ENCODE measurements at regions not wholly inside any gene's neighbourhood (a gene's known extent, or its start where the extent isn't known, plus 50 kb on each side); places are given as distances from the start of the nearest gene placed in this dataset.

DNA sequence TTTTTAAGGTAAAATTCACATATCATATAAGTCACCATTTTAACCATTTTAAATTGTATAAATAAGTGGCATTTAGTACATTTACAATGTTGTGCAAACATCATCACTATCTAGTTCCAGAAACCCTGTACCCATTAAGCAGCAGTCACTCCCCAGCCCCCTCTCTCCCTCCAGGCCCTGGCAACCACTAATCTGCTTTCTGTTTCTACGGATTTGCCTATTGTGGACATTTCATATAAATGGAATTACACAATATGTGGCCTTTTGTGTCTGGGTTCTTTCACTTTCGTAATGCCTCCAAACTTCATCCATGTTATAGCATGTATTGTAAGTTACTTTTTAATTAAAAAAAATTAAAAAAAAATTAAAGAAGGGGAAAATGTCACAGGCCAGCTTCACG, 58.0 kb upstream of the RAB3GAP2 start:
- Histone ChIP-seq H3K4me3 (ENCODE audit: low read length) (no peak overlapping the region), H3K9ac (ENCODE audit: low read depth, low read length) (no peak overlapping the region), H3K36me3 (ENCODE audit: insufficient read depth, low read depth, low read length) (no peaks in the 10 kb centered on the region), H3K4me1 (ENCODE audit: insufficient read depth, low read length) (peaks cover 4% of the 10 kb centered on the region; the same call in 1 of the 2 replicates), H3K9me3 (ENCODE audit: insufficient read depth, low read depth, low read length) (no peaks in the 10 kb centered on the region), H3K27ac (ENCODE audit: low read length) (no peak overlapping the region), H3K27me3 (ENCODE audit: insufficient read depth, low read length) (no peaks in the 10 kb centered on the region)

DNA sequence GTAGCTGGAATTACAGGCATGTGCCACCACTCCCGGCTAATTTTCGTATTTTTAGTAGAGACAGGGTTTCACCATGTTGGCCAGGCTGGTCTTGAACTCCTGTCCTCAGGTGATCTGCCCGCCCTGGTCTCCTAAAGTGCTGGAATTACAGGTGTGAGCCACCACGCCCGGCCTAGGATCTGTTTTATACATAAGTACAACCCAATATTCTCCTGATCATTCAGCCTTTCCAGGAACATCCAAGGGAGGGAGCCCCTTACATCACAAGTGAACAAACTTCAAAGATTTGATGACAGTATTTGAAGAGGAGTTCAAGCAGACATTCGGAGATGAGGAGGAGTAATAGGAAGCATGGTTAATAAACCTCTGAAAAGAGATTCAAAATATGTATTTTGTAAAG, 54.9 kb upstream of the RAB3GAP2 start:
- Histone ChIP-seq H3K36me3 (ENCODE audit: insufficient read depth, low read depth, low read length) (no peaks in the 10 kb centered on the region), H3K27ac (ENCODE audit: low read length) (no peak overlapping the region), H3K4me3 (ENCODE audit: low read length) (no peak overlapping the region), H3K27me3 (ENCODE audit: insufficient read depth, low read length) (no peaks in the 10 kb centered on the region), H3K9me3 (ENCODE audit: insufficient read depth, low read depth, low read length) (no peaks in the 10 kb centered on the region), H3K9ac (ENCODE audit: low read depth, low read length) (no peak overlapping the region), H3K4me1 (ENCODE audit: insufficient read depth, low read length) (peaks cover 4% of the 10 kb centered on the region; the same call in 1 of the 2 replicates)

DNA sequence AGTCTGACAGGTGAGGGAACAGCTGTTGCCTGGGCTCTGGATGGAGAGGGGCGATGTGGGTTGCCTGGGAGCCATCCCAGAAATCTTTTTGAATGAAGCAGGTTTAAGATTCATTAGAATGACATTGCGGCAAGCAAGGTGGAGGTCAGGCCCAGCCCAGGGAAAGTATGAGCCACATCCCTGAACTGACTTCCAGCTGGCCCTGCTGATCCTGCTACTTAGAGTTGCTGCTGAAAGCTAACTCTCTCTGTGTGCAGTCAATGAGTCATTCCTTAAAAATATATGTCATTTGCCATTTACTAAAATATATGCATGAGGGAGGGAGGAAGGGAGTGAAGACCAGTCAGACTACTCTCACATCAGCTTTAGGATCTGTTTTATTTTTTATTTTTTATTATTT, 54.3 kb upstream of the RAB3GAP2 start:
- H3K27ac ChIP-seq (ENCODE audit: low read length): no peak overlapping the region
- no peak overlapping the region for H3K9ac ChIP-seq (ENCODE audit: low read depth, low read length)
- H3K4me1 ChIP-seq (ENCODE audit: insufficient read depth, low read length): peaks cover 4% of the 10 kb centered on the region; the same call in 1 of the 2 replicates
- no peaks in the 10 kb centered on the region for H3K36me3 ChIP-seq (ENCODE audit: insufficient read depth, low read depth, low read length)
- no peaks in the 10 kb centered on the region for H3K27me3 ChIP-seq (ENCODE audit: insufficient read depth, low read length)
- H3K9me3 ChIP-seq (ENCODE audit: insufficient read depth, low read depth, low read length): no peaks in the 10 kb centered on the region
- no peak overlapping the region for H3K4me3 ChIP-seq (ENCODE audit: low read length)

DNA sequence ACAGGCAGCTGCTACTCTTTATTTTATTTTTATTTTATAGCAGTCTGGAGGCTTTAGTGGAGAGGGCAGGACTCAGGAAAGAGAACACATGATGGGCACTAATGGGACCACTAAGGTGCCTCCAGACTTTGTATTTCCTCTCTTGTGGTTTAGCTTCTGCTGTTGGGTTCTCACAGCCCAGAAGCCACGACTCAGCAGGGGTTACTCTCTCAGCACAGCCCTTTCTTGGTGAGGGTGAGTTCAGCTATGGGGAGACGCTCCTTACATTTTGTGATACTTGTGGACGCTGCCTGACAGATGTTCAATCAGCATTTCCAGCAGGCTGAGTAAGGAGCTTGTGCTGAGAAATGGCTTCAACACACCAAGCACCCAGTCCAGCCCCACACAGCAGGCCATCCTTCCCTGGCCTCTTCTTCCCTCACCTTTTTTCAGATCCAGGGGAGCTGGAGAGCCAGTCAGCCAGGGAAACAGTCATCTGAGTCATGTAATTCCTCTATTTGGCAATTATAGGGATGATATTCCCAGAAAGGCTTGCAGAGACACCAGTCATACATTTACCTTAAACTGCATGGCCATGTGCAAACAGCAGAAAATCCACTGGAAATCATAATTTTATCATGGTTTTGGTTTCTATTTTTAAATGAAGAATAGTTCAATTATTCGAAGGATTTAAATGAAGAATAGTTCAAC, 53.2 kb upstream of the RAB3GAP2 start:
- Histone ChIP-seq H3K9ac (ENCODE audit: low read depth, low read length) (no peak overlapping the region), H3K36me3 (ENCODE audit: insufficient read depth, low read depth, low read length) (no peaks in the 10 kb centered on the region), H3K27me3 (ENCODE audit: insufficient read depth, low read length) (no peaks in the 10 kb centered on the region), H3K27ac (ENCODE audit: low read length) (no peak overlapping the region), H3K4me1 (ENCODE audit: insufficient read depth, low read length) (peaks cover 4% of the 10 kb centered on the region; the same call in 1 of the 2 replicates), H3K4me3 (ENCODE audit: low read length) (no peak overlapping the region), H3K9me3 (ENCODE audit: insufficient read depth, low read depth, low read length) (no peaks in the 10 kb centered on the region)

DNA sequence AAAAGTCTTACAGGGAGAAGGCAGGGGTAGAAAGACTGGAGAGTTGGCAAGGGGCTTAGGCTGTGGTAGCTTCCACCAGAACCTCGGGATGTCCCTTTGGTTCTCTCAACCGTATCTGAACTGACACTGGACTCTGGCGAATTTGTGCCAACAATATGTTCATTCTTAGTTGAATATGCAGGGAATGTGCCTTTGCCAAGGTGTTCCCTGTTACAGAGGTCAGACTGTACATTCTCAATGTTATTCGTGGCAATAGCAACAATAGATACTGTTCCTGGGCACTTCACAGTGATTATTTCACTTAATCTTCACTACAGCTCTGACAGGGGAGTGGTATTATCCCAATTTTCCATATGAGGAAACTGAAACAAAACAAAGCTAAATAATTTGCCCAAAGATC, 51.5 kb upstream of the RAB3GAP2 start:
- H3K27me3 ChIP-seq (ENCODE audit: insufficient read depth, low read length): no peaks in the 10 kb centered on the region
- no peak overlapping the region for H3K9ac ChIP-seq (ENCODE audit: low read depth, low read length)
- no peak overlapping the region for H3K4me3 ChIP-seq (ENCODE audit: low read length)
- H3K36me3 ChIP-seq (ENCODE audit: insufficient read depth, low read depth, low read length): no peaks in the 10 kb centered on the region
- no peaks in the 10 kb centered on the region for H3K9me3 ChIP-seq (ENCODE audit: insufficient read depth, low read depth, low read length)
- H3K4me1 ChIP-seq (ENCODE audit: insufficient read depth, low read length): peaks cover 4% of the 10 kb centered on the region; the same call in 1 of the 2 replicates
- no peak overlapping the region for H3K27ac ChIP-seq (ENCODE audit: low read length)

DNA sequence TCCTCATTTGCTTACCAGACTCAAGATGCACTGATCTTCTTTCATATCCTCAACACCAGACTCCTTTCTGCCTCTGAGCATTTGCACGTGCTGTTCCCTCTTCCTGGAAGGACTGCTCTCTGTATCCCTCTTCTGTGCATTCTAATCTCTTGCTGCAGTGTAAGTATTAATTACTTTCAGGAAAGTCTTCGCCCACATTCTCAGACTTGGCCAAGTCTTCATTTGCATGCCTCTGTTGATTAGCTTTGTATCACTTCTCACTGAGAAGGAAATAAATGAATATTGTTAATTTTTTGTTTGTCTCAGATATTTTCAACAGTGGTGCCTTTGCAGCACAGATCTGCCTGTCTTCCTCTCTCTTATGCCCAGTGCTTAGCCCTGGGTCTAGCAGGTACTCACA, 50.3 kb upstream of the RAB3GAP2 start:
- Histone ChIP-seq H3K36me3 (ENCODE audit: insufficient read depth, low read depth, low read length) (no peaks in the 10 kb centered on the region), H3K4me1 (ENCODE audit: insufficient read depth, low read length) (peaks cover 4% of the 10 kb centered on the region; the same call in 1 of the 2 replicates), H3K27me3 (ENCODE audit: insufficient read depth, low read length) (no peaks in the 10 kb centered on the region), H3K9ac (ENCODE audit: low read depth, low read length) (no peak overlapping the region), H3K9me3 (ENCODE audit: insufficient read depth, low read depth, low read length) (no peaks in the 10 kb centered on the region), H3K4me3 (ENCODE audit: low read length) (no peak overlapping the region), H3K27ac (ENCODE audit: low read length) (no peak overlapping the region)

Measured in iPS-20b (cell line).